ENCODE measurements at regions not wholly inside any gene's neighbourhood (a gene's known extent, or its start where the extent isn't known, plus 50 kb on each side); places are given as distances from the start of the nearest gene placed in this dataset.

DNA sequence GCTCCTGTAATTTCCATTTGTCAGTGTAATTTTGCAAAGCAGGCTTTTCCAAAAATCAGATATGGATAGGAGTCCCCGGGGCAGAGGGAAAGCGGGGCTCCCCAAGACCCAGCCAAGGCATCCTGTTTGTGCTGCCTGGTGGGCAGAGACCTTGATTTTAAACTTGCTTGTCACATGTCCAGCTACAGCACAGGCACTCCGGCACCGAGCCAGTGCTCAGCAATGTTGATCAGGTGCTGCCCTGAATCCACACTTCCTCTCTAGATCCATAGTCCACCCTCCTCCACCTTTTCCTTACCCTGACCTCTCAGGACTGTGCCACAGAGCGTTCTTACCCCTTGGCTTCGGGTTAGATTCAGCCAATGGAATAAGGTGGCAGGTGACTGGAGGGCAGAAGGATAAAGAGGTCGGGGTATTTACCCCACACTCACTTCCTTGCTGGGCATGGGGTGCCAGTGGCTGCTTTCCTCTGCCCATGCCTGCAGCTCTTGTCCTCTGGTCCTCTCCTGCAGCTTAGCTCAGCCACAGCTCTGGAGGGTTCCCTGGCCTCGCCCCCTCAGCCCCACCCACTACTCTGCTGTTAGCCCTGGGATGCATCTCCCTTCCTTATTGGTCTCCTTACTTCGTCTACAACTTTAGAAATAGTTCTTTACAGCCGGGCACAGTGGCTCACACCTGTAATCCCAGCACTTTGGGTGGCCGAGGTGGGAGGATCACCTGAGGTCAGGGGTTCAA is 80.1 kb downstream of the IRF2BPL start:
- DNase-seq = no peak

- no peak for DNase-seq
Measured at GRCh38 chr14:76947838-76948184, 80.7 kb downstream of the IRF2BPL start.

DNA sequence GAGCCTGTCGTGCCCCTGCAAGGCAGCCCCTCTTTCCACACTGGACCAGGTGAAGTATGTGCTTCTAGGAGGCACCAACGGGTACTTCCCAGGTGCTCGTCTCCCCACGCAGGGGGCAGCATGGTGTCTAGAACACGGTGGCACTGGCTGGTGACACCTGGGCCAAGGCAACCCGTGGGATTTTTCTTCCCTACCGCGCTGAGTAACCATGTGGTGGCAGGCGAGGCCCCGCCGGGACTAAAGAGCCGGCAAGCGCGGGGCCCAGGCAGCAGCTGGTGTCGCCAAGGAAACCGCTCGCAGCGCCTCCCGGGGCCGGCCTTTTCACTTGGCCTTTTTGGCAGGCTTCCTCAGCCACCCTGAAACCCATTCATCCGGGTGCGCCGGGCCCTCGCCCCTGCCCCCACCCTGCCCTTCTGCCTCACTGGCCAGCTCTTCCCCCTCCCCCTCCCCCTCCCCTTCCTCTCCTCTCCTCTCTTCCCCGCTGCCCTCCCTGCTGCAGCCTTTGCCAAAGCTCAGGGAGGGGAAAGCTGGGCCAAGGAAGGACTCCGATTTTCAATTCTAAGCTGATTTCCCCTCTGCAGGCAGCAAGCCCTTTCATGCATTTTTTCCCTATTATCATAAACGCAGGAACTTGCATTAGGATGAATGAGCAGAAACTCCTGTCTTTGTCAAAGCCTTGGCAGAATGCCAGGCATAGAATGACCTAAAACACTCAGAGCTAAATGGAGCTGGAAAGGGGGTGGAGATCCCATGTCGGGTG is 81.2 kb downstream of the IRF2BPL start:
- DNase-seq = peak; percentile 81

GRCh38 chr14:76946753-76947077 is 81.8 kb downstream of the IRF2BPL start:
- DNase-seq = no peak

DNA sequence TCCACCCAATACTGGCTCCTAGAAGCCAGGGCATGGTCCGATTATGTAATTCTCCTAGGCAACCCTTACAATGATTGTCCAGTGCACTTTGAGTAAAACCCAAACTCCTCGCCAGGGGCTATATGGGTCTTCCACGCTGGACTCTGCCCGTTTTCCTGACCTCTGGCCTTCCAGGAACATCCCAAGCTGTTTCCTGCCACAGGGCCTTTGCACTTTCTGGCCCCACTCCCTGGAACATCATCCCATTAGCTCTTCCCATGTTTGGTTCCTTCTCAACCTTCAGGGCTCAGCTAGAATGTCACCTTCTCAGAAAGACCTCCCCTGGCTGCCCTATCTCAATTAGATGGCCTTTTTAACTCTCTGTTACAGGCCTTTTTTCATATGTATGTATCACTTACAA is 85.4 kb downstream of the IRF2BPL start:
- no peak for DNase-seq

DNA sequence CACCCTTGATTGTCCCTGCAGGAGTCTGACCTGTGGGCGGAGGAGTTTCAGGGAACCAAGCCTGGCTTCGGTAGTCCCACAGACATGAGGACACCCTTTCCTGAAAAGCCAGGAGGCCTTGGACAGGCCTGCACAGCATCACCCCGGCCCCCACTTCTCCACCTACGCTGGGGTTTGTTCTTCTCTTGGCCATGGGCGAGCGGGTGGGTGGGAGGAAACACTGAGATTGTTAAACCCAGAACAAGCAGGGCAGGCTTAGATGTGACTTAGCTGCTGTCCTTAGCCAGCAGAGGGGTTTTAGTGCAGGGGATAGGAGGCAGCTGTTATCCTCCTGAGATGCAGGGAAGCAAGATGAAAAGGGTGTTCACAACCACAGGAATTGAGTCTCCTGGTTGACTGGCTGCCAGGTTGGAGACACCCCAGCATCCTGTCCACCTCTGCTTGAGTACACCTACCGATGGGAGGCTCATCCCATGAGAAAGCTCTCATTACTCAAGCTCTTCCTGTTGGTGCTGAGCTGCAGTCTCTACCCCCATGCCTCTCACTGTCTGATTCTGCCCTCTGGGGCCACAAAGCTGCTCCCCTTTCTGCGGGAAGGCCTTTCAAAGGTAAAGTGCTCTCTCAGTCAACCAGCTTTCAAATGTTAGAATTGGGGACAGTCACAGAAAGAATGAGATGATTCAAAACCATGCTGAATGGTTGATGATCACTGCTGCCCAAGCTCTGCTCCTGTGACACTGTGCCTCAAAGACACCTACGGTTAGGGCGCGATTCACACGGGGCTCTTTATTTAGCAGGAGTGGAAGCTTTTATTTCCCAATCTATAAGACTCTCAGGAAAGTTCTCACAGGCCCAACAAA is 86.3 kb downstream of the IRF2BPL start:
- no peak for DNase-seq

GRCh38 chr14:76941544-76941943 is 87.0 kb downstream of the IRF2BPL start:
- no peak for DNase-seq

- DNase-seq = no peak
Measured at GRCh38 chr14:76940021-76940760, 88.3 kb downstream of the IRF2BPL start.

DNA sequence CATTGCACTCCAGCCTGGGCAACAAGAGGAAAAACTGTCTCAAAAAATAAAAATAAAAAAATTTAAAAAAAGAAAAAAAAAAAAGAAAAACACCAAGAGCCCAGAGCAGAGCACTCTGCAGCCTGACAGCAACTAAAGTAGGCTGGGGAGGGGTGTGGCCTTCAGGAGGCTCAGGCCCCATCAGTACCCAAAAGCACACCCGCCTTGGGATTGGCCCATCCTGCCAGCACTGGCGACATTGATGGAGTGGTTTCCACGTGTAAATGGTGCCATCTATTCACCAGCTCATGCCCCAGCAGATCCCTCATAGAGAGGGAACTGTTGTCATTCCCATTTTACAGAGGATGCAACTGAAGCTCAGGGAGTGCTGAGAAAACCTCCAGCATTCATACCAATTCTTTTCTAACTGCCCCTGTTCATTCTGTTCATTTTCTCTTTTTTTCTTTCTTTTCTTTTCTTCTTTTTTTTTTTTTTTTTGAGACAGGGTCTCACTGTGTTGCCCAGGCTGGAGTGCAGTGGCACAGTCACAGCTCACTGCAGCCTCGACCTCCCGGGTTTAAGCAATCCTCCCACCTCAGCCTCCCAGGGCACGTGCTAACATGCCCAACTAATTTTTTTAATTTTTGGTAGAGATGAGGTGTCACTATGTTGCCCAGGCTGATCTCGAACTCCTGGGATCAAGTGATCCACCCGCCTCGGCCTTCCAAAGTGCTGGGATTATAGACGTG is 89.3 kb downstream of the IRF2BPL start:
- DNase-seq = no peak

- no peak for DNase-seq
Measured at GRCh38 chr14:76938092-76938500, 90.4 kb downstream of the IRF2BPL start.

GRCh38 chr14:76937181-76938091 is 91.1 kb downstream of the IRF2BPL start:
- no peak for DNase-seq

DNA sequence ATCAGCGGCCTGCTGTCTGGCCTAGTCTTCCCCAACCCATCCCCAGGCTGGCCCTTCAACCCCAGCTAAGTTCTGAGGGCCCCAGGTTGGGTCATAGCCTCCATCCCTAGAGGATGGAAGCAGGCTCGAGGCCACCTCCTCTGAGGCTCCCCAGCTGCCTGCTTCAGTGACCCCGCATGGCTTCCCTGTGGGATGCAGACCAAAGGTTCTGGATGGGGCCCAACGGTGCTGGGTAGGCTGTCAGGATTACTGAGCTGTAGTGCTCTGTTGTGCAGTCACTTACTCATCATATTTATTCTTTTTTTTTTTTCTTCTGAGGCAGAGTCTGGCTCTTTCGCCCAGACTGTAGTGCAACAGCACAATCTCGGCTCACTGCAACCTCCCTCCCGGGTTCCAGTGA is 92.0 kb downstream of the IRF2BPL start:
- no peak for DNase-seq

DNA sequence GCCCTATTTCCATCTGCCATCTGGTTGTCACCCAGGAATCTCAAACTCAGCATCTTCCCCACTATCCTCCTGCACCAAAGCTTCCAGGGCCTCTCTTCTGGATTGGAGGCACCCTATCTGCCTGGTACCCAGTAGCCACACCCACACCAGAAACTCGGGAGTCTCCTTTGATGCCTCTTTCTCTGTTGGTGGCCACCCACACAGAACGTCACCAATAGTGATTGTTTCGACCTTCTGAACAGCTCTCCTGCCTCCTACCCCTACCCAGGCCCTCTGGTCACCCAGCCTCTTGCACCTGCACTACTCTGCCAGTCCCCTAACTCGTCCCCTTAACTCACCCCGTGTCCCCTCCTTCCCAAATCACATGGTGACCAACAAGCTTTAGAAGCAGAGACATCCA is 95.0 kb downstream of the IRF2BPL start:
- DNase-seq = no peak

DNA sequence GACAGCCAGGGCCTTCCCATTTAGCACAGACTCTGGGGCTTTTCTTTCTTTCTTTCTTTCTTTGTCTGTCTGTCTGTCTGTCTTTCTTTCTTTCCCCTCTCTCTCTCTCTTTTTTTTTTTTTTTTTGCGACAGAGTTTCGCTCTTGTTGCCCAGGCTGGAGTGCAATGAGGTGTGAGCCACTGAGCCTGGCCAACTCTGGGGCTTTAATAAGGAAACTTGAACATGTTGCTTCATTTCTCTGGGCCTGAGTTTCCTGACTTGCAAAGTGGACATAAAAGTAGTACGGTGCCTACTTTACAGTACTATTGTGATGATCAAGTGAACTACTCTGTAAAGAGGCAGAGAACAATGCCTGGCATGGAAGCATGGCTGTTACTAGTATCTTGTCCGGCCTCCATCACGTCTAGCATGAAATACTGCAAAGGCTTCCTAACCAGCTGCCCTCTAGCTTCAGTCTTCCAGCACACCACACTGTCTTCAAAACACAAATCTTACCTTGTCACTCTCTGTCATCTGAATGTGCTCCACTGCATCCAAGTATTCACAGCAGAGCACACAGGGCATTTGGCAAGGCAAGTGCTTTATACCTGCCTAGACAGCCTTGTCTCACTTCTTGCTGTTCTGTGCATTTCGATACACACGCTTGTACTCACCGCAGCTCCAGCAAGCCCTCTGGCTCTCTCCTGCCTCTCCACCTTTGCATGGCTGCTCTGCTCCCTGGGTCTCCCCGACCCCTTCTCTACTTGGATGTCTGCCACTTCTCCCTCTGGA is 96.7 kb downstream of the IRF2BPL start:
- no peak for DNase-seq

GRCh38 chr14:76930549-76930948 is 98.0 kb downstream of the IRF2BPL start:
- no peak for DNase-seq

GRCh38 chr14:76929927-76930326 is 98.6 kb downstream of the IRF2BPL start:
- DNase-seq = peak; percentile 50

GRCh38 chr14:76927971-76928700 is 100.4 kb downstream of the IRF2BPL start:
- DNase-seq = no peak

- DNase-seq = peak; percentile 50
Measured at GRCh38 chr14:76926521-76927251, 100.5 kb downstream of the LRRC74A start.

DNA sequence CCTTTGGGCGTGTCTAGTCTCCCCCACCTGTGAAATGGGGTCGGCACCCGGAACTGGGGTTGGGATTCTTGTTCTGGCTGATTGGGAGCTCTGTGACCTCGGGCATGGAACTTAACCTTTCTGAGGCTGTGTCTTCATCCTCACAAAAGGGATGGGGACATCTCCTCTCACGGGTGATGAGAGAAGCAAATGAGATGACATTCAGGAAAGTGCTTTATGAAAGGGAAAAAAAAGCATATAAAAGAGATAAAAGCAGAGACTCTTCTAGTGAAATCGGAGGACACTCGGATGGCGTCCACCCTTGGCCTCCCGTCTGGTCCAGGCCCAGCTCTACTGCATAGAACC is 98.9 kb downstream of the LRRC74A start:
- DNase-seq = no peak

Data from activated CD8-positive, alpha-beta memory T cell treated with anti-CD3 and anti-CD28 coated beads, Interleukin-2, amount 50 U/mL, for 4 hours (primary cell).